GM12878 (cell line): ENCODE measurements at regions not wholly inside any gene's neighbourhood (a gene's known extent, or its start where the extent isn't known, plus 50 kb on each side); places are given as distances from the start of the nearest gene placed in this dataset.

Experiments
- EGR1 ChIP-seq, 2 experiments: IDR thresholded peaks; 1 replicate in 1 of 2; 2 replicates in 1 of 2; pipeline ENCODE4 v1.6.1; 2011 to 2012; ENCODE audit warnings: low read depth in 2 of 2, low read length in 2 of 2, borderline replicate concordance in 1 of 2, mild to moderate bottlenecking in 1 of 2, moderate library complexity in 1 of 2
- EZH2 ChIP-seq: IDR thresholded peaks from 2 replicates; pipeline ENCODE4 v1.6.1; 2012; ENCODE audit warnings: low read depth, mild to moderate bottlenecking, control low read depth, inconsistent platforms, low read length, borderline replicate concordance; ENCODE audit not compliant: control insufficient read depth
- NFYB ChIP-seq: IDR thresholded peaks from 2 replicates; pipeline ENCODE4 v1.6.1; 2011; ENCODE audit warnings: low read depth, mild to moderate bottlenecking, low read length, improper control_type of control experiment, moderate library complexity; ENCODE audit not compliant: insufficient read depth
- POLR2A ChIP-seq: IDR thresholded peaks from 2 replicates; pipeline ENCODE4 v1.6.1; 2011; ENCODE audit warnings: low read depth, mild to moderate bottlenecking, low read length

DNA sequence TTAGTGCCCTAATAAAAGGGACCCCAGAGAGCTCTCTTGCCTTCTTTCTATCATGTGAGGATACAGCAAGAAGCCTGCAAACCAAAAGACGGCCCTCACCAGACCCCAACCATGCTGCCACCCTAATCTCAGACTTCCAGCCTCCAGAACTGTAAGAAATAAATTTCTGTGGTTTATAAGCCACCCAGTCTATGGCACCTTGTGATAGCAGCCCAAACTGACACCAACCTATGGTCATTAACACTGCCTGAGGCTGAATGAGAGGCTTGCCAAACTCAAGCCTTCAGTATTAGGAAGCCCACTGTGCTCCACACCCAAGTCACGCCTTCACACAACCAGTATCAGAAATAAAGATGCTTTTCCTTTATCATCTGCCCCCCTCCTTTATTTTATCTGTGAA, 127.3 kb upstream of the KLF3 start:
- no peak for TF ChIP-seq NFYB
- no peak for TF ChIP-seq POLR2A
- no peak for TF ChIP-seq EGR1 (IDR thresholded peaks at IDR 0.05; ENCODE audit: borderline replicate concordance in 1 of 2, low read depth in 2 of 2, low read length in 2 of 2)
- no peak for TF ChIP-seq EZH2
